ENCODE measurements at regions not wholly inside any gene's neighbourhood (a gene's known extent, or its start where the extent isn't known, plus 50 kb on each side); places are given as distances from the start of the nearest gene placed in this dataset.
"Not testable (repeated sequence)": the region's sequence is repeated elsewhere in the genome, so short reads cannot be mapped to it uniquely, and the experiment has no call there.

GRCh38 chr7:79952399-79952798 is 182.2 kb upstream of the GNAI1 start:
- no peak for DNase-seq

GRCh38 chr7:79951415-79951814 is 183.2 kb upstream of the GNAI1 start:
- DNase-seq = no peak

- peak; percentile 9 for DNase-seq
Measured at GRCh38 chr7:79949778-79950177, 184.9 kb upstream of the GNAI1 start.

- DNase-seq = no peak
Measured at GRCh38 chr7:79936281-79936983, 198.2 kb upstream of the GNAI1 start.

- DNase-seq = no peak
Measured at GRCh38 chr7:79934727-79935126, 199.9 kb upstream of the GNAI1 start.

DNA sequence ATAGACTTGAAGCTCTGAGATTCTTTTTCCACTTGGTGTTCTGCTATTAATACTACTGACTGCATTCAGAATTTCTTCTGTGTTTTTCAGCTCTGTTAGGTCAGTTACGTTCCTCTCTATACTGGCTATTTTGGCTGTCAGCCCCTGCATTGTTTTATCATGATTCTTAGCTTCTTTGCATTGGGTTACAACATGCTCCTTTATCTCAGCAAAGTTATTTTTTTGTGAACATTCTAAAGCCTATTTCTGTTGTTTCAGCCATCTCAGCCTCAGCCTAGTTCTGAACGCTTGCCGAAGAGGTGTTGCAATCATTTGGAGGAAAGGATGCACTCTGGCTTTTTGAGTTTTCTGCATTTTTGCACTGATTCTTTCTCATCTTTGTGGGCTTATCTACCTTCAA is 201.5 kb upstream of the GNAI1 start:
- DNase-seq = no peak

DNA sequence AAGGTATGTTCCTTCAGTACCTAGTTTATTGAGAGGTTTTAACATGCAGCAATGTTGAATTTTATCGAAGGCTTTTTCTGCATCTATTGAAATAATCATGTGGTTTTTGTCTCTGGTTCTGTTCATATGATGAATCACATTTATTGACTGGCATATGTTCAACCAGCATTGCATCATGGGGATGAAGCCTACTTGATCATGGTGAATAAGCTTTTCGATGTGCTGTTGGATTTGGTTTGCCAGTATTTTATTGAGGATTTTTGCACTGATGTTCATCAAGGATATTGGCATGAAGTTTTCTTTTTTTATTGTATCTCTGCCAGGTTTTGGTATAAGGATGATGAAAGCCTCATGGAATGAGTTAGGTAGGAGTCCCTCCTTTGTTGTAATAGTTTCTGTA is 204.0 kb upstream of the GNAI1 start:
- no peak for DNase-seq

- DNase-seq = no peak
Measured at GRCh38 chr7:79927116-79927515, 207.5 kb upstream of the GNAI1 start.

- DNase-seq = no peak
Measured at GRCh38 chr7:79923953-79924352, 210.7 kb upstream of the GNAI1 start.

- DNase-seq = no peak
Measured at GRCh38 chr7:79922894-79923293, 211.7 kb upstream of the GNAI1 start.

DNA sequence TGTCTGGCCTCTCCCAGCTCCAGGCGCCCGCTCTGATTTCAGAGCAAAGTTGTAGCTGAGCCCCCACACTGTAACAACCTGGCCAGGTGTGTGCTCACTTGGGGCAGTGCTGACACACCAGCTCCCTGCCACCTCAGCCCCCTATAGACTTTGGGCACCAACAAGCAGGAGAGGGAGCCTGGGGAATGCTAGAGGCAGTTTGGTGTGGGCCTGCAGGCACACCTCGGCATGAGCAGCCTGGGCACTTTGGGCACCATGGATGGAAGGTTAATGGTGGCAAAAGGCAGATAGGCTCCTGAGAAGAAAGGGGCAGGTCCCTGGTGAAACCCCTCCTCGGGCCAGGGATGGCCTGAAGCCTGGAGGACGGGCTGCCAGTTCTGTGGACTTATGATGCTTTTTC is 212.7 kb upstream of the GNAI1 start:
- DNase-seq = no peak

- DNase-seq = not testable (repeated sequence)
Measured at GRCh38 chr7:79918632-79919031, 216.0 kb upstream of the GNAI1 start.

DNA sequence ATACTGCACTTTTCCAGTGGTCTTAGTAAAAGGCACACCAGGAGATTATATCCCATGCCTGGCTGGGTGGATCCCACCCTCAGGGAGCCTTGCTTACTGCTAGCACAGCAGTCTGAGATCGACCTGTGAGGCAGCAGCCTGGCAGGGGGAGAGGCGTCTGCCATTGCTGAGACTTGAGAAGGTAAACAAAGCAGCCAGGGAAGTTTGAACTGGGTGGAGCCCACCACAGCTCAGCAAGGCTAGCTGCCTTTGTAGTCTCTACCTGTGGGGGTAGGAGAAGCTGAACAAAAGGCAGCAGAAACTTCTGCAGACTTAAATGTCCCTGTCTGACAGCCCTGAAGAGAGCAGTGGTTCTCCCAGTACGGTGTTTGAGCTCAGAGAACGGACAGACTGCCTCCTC is 219.3 kb upstream of the GNAI1 start:
- not testable (repeated sequence) for DNase-seq

DNA sequence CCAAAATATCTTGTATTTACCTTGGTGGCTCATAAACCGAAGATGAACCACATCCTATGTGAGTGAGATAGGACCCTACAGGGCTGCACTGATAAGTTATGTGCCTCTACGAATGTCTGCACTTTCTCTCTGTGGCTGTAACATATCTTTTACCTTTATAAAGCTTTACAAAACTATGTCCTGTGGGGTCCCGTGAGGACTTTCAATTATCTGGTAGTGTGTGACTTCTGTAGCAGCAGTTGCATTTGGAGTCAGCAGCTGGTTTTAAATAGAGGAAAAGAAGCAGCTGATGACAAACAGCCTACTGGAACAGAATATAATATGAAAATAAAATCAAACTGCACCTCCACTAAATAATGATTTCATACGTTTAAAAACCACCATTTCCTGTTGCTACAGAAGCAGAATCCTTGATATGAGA is 222.4 kb upstream of the GNAI1 start:
- no peak for DNase-seq

DNA sequence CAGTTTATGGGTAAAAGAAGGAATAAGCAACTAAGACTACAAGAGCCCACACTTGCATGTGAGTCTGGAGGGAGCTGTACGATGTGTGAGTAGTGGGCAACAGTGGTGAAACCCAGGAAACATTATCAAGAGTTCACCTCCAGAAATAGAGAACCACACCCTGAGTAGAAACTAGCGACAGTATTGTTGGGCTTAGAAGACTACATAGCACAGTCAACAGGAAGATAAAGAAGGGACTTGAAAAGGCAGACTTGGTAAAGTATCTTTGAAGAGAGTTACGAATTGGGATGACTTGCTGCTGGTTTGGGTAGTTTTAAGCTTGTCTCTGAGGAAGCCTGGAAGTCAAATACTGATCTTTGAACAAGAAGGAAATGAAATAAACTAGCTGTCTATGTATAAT is 223.2 kb upstream of the GNAI1 start:
- DNase-seq = no peak

DNA sequence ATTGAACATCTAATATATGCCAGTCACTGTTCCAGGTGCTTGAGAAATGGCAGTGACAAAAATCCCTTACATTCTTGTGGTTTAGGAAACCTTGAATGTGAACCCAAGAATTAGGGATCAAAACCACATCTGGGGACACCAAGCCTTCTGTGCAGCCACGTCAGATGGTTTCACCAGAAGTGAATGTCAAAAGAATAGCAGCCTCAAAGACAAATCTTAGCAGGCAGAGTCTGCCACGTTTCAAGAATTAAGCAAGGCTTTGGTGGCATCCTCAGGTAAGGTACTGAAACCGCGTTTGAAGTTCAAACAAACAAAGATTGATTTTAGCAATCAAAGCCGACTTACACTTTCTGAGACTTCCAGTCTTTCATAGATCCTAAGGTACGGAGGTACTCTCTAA is 225.5 kb upstream of the GNAI1 start:
- no peak for DNase-seq

GRCh38 chr7:79897166-79897565 is 237.5 kb upstream of the GNAI1 start:
- no peak for DNase-seq

DNA sequence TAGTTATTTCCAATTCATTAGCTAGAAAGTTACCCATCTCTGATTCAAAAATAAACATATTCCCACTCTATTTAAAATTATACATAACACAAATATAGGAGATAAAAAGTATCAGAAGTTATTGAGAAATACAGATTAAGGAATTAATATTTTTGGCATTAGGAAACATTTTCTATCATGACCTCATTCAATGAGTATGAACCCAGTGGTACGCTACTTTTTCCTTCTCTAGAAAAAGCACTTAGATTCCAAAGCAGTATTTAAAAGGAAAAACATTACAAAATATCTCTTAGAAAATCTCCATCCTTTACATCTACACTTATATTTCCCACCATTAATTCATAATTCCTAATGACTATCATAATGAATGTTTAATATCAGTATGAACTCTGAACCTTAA is 240.6 kb upstream of the GNAI1 start:
- DNase-seq = no peak

- DNase-seq = no peak
Measured at GRCh38 chr7:79882922-79883321, 251.7 kb upstream of the GNAI1 start.

- DNase-seq = peak; percentile 71
Measured at GRCh38 chr7:79880312-79880711, 254.3 kb upstream of the GNAI1 start.

GRCh38 chr7:79877874-79878465 is 256.7 kb upstream of the GNAI1 start:
- no peak for DNase-seq

GRCh38 chr7:79876848-79877252 is 257.8 kb upstream of the GNAI1 start:
- DNase-seq = no peak

DNA sequence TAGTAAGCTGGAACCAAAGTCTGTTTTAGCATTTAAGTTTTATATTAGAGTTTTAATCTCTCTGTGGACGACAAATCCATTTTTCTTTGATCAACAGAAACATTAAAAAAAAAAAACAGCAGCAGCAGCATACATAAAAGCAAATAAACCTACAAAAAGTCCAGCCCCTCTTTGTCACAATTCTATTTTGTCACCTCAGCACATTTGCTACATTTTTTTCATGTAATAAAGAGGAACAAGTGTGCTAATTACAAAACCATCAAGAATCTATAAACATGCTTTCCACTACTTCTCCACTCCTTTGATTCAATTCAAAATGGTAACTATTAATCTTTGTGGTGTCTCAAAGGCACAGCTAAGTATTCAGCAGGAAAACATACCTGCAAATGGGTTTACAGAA is 259.8 kb upstream of the GNAI1 start:
- DNase-seq = no peak

GRCh38 chr7:79872176-79872575 is 262.5 kb upstream of the GNAI1 start:
- no peak for DNase-seq

- DNase-seq = no peak
Measured at GRCh38 chr7:79868010-79868409, 266.6 kb upstream of the GNAI1 start.
